SU-DHL-6 (cell line): ENCODE measurements at regions not wholly inside any gene's neighbourhood (a gene's known extent, or its start where the extent isn't known, plus 50 kb on each side); places are given as distances from the start of the nearest gene placed in this dataset.

Experiments used
- H2AFZ ChIP-seq: fragments of 200-600 bp; sonication (generic); 2 replicates; pipeline ENCODE4 v1.6.1; 2014; ENCODE audit warnings: low read depth, mild to moderate bottlenecking, moderate library complexity, mixed read lengths, antibody characterized with exemption, low read length; ENCODE audit not compliant: severe bottlenecking
- H3F3A ChIP-seq: fragments of 200-600 bp; shearing (Covaris generic); 2 replicates; pipeline ENCODE4 v1.6.0; 2016; ENCODE audit warnings: antibody characterized with exemption, mild to moderate bottlenecking; ENCODE audit not compliant: insufficient read depth
- H3K27ac ChIP-seq: fragments of 200-600 bp; sonication (generic); 2 replicates; pipeline ENCODE4 v1.5.1; 2016; ENCODE audit warnings: low read depth, mild to moderate bottlenecking, low read length, moderate library complexity, mixed read lengths
- H3K27me3 ChIP-seq: fragments of 200-600 bp; sonication (generic), shearing (Covaris generic); 2 replicates; pipeline ENCODE4 v1.6.0; 2014; ENCODE audit warnings: mild to moderate bottlenecking, low read length
- H3K36me3 ChIP-seq: fragments of 200-600 bp; sonication (generic); 2 replicates; pipeline ENCODE4 v1.6.1; 2014; ENCODE audit warnings: mild to moderate bottlenecking, low read length, mixed read lengths
- H3K4me2 ChIP-seq: fragments of 300-600, 200-600 bp; shearing (Covaris generic), sonication (generic); 2 replicates; pipeline ENCODE4 v1.6.0; 2014; ENCODE audit warnings: low read length, low read depth, mild to moderate bottlenecking; ENCODE audit not compliant: poor library complexity, severe bottlenecking
- H3K4me3 ChIP-seq: fragments of 200-600 bp; sonication (generic); 2 replicates; pipeline ENCODE4 v1.5.1; 2014; ENCODE audit warnings: antibody characterized with exemption, low read length, mild to moderate bottlenecking, mixed read lengths; ENCODE audit not compliant: insufficient read depth, poor library complexity, severe bottlenecking
- H3K79me2 ChIP-seq: fragments of 200-600 bp; sonication (generic); 2 replicates; pipeline ENCODE4 v1.6.1; 2014; ENCODE audit warnings: mild to moderate bottlenecking, low read length, moderate library complexity; ENCODE audit not compliant: insufficient read depth
- H3K9ac ChIP-seq: fragments of 200-600 bp; sonication (generic); 2 replicates; pipeline ENCODE4 v1.7.0; 2014; ENCODE audit warnings: mild to moderate bottlenecking, low read length
- H3K9me2 ChIP-seq: fragments of 200-600 bp; sonication (generic); replicated peaks from 2 replicates; pipeline ENCODE4 v1.6.1; 2014; ENCODE audit warnings: low read length; ENCODE audit not compliant: insufficient read depth
- H3K9me3 ChIP-seq: fragments of 200-600 bp; sonication (generic); 2 replicates; pipeline ENCODE4 v1.6.1; 2014; ENCODE audit warnings: low read length, mixed read lengths; ENCODE audit not compliant: insufficient read depth
- H4K20me1 ChIP-seq: fragments of 200-600 bp; sonication (generic); 2 replicates; pipeline ENCODE4 v1.6.1; 2014; ENCODE audit warnings: low read depth, mild to moderate bottlenecking, antibody characterized with exemption, low read length, moderate library complexity, mixed read lengths
- EZH2phosphoT487 ChIP-seq: fragments of 200-600 bp; sonication (generic), shearing (Covaris generic); conservative IDR thresholded peaks from 2 replicates; pipeline ENCODE4 v1.6.1; 2018; ENCODE audit warnings: mild to moderate bottlenecking, antibody characterized with exemption, low read length, moderate library complexity, mixed read lengths
- TF ChIP-seq, protein P1 (sequence below): fragments of 200-600 bp; sonication (generic); IDR thresholded peaks from one replicate; pipeline ENCODE4 v1.5.1; 2017; ENCODE audit warnings: antibody characterized with exemption, mild to moderate bottlenecking, low read length, moderate library complexity; ENCODE audit not compliant: insufficient read depth, poor library complexity, severe bottlenecking

DNA sequence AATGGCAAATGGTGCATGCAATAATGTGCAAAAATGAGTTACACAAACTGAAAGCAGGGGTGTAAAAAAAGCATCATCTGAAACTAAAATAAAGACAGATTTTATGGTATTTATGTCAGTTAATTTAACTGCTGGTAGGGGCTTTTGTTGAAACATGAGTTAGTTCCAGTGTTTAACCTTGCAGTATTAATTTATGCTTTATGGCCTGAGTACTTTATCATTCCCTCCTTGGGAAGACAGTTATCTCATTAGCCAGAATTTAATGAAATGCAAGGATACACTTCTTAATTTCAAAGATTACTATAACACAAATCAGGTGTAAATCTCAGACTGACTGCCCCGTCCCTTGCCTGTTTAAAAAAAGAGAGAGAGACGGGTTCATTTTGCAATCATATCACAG is 240.1 kb upstream of the MEIS2 start:
- no peaks in the 10 kb centered on the region for H3K27me3 ChIP-seq
- no peaks in the 10 kb centered on the region for H3F3A ChIP-seq
- no peak overlapping the region for H3K4me2 ChIP-seq
- no peak overlapping the region for H2AFZ ChIP-seq
- no peaks in the 10 kb centered on the region for H4K20me1 ChIP-seq
- no peaks in the 10 kb centered on the region for H3K9me2 ChIP-seq
- H3K36me3 ChIP-seq = no peaks in the 10 kb centered on the region
- no peak overlapping the region for H3K4me3 ChIP-seq
- H3K79me2 ChIP-seq = no peaks in the 10 kb centered on the region
- TF ChIP-seq EZH2phosphoT487 = no peak
- TF ChIP-seq, protein P1, sequence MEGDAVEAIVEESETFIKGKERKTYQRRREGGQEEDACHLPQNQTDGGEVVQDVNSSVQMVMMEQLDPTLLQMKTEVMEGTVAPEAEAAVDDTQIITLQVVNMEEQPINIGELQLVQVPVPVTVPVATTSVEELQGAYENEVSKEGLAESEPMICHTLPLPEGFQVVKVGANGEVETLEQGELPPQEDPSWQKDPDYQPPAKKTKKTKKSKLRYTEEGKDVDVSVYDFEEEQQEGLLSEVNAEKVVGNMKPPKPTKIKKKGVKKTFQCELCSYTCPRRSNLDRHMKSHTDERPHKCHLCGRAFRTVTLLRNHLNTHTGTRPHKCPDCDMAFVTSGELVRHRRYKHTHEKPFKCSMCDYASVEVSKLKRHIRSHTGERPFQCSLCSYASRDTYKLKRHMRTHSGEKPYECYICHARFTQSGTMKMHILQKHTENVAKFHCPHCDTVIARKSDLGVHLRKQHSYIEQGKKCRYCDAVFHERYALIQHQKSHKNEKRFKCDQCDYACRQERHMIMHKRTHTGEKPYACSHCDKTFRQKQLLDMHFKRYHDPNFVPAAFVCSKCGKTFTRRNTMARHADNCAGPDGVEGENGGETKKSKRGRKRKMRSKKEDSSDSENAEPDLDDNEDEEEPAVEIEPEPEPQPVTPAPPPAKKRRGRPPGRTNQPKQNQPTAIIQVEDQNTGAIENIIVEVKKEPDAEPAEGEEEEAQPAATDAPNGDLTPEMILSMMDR = no peak
- no peak overlapping the region for H3K27ac ChIP-seq
- H3K9me3 ChIP-seq = no peaks in the 10 kb centered on the region; the same call in 1 of the 2 replicates
- H3K9ac ChIP-seq = no peak overlapping the region

DNA sequence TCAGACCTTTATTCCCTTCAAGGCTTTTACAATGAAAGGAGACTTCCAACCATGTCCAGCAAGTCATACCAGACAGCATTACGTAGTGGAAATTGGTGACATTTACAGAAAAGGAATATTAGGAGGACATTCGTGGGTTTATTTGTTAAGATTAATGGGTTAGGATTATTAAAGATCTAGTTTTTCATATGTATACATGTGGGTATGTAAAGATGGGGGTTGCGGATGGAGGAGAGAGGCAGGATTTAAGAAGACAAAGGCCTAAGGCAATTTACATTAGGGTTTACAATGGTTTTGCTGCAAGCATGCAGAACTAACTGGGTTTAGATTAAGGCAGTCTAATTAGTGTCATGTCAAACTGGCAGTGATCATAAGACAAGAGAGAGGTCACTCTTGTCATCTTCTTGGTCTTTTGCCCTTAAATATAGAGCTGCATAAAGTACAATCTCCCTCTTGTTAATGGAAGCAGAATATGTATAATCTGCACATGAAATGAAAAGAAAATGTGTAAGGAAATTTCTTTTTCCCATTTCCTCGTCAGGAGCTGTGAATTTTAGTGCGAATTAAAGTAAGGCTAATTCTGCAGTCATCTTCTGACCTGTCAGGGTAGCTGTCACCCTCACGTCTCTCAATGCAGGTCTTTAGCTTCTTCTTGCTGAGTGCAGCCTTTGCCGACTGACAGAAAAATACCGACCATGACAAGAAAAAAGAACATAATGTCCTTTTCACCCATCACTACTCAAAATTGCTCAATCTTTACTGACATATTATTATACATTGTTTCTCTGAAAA is 258.9 kb upstream of the MEIS2 start:
- no peak overlapping the region for H3K4me2 ChIP-seq

DNA sequence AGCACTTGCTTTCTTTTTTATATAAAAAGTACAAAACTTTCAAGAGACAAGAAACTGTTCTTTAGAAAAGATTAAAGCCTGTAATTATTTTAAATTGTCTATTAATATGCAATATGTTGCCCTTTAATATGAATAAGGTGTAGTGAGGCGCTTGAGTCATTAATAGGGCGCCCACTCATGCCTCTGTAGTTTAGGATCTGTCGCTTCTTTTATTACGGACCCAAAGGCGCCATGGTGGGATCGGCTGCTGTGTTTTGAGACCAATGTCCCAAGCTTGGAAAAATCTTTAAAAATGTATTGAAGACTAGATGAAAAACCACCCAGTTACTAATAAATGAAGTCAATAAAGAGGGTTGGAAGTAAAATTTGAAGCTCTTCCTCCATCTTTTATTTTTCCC is 259.5 kb upstream of the MEIS2 start:
- no peak overlapping the region for H3K27ac ChIP-seq
- no peak overlapping the region for H3K4me3 ChIP-seq
- H4K20me1 ChIP-seq = no peaks in the 10 kb centered on the region
- H3K9me3 ChIP-seq = no peaks in the 10 kb centered on the region
- no peaks in the 10 kb centered on the region for H3K9me2 ChIP-seq
- H3K27me3 ChIP-seq = no peaks in the 10 kb centered on the region
- no peak overlapping the region for H2AFZ ChIP-seq
- TF ChIP-seq, protein P1 = no peak
- TF ChIP-seq EZH2phosphoT487 = no peak
- no peaks in the 10 kb centered on the region for H3F3A ChIP-seq
- no peak overlapping the region for H3K4me2 ChIP-seq
- H3K9ac ChIP-seq = no peak overlapping the region
- no peaks in the 10 kb centered on the region for H3K79me2 ChIP-seq
- no peaks in the 10 kb centered on the region for H3K36me3 ChIP-seq

More for the DNA sequence above, 258.9 kb upstream of the MEIS2 start:
- H4K20me1 ChIP-seq = no peaks in the 10 kb centered on the region
- H2AFZ ChIP-seq = no peak overlapping the region
- H3F3A ChIP-seq = no peaks in the 10 kb centered on the region
- no peaks in the 10 kb centered on the region for H3K9me2 ChIP-seq
- no peaks in the 10 kb centered on the region for H3K36me3 ChIP-seq
- no peak overlapping the region for H3K27ac ChIP-seq
- no peak overlapping the region for H3K4me3 ChIP-seq
- H3K9me3 ChIP-seq = no peaks in the 10 kb centered on the region
- no peaks in the 10 kb centered on the region for H3K79me2 ChIP-seq
- no peak for TF ChIP-seq EZH2phosphoT487
- TF ChIP-seq, protein P1 = no peak
- H3K27me3 ChIP-seq = no peaks in the 10 kb centered on the region
- no peak overlapping the region for H3K9ac ChIP-seq
